ENCODE measurements at regions not wholly inside any gene's neighbourhood (a gene's known extent, or its start where the extent isn't known, plus 50 kb on each side); places are given as distances from the start of the nearest gene placed in this dataset.

DNA sequence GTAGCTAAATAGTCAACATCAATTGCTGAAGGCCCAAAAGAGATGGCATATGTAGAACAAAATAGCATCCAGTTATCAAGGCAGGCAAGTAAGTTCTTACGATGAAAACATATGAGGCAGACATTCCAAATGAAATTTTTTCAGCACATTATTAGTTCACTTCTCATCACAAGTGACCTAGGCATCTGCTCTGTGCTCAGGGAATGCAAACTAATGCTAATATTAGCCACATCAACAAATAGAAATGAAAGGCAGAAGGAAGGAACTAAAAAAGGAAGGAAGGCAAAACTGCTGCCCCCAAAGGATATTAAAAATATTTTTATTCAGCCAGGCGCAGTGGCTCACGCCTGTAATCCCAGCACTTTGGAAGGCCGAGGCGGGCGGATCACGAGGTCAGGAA is 51.2 kb upstream of the ROCK1 start:
- no peak for DNase-seq (ENCODE audit: low spot score)

DNA sequence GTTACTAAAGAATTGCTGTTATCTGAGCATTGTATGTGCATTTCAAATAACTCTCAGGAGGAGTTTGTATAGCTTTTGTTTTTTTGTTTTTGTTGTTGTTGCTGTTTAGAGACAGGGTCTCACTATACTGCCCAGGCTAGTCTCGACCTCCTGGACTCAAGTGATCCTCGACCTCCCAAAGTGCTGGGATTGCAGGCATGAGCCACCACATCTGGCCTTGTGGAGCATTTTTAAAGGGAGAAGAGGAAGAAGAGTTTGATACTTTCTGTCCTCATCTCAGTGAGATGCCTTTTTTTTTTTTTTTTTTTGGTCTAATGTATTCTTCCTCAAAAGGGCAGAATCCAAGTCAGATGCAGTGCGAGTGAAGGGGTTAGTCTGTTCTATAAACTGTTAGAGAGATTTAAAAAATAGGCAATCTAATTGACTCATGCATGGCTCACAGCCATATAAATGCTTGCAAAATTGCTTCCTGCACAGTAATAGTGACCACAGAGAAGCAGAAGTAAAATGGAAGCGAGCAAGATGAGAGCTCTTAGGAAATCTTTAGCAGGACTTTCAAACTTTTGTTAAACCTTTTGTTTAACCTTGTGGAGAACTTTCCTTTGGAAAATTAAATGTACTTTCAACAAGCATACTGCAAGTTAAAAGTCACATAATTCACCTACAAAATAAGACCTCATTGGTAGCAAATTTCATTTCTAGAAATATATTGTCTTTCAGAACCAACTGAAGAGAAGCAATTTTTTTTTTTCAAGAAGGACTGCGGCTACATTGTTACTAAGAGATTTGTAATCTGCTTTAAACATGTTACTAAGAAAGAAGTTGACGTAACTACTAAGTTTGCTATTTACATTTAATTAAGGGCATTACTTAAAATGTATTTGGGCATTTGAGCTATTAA is 52.3 kb upstream of the ROCK1 start:
- no peak for DNase-seq (ENCODE audit: low spot score)

DNA sequence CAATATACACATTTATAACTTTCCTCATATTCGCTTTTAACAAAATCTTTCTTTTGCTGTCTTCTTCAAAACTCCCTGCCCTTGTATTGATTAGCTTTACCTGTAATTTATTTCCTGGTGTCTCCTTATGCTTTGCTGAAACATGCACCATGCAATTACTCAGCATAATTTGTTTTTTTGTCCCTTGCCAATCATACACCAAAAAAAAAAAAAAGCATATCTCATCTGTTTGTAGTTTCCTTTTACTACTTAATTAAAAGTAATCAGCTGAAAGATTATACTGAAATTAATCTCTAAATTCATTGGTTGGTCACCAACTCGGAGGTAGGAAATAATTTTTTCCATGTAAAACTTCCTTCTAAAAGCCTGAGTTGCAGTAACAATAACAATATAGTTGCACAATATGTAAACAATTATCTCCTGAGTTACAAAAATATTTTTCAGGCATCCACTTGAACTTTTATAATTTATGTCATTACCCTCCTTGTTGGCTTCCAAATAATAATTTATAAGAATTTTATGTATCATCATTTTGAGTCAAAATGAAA is 53.0 kb upstream of the ROCK1 start:
- DNase-seq (ENCODE audit: low spot score) = no peak

DNA sequence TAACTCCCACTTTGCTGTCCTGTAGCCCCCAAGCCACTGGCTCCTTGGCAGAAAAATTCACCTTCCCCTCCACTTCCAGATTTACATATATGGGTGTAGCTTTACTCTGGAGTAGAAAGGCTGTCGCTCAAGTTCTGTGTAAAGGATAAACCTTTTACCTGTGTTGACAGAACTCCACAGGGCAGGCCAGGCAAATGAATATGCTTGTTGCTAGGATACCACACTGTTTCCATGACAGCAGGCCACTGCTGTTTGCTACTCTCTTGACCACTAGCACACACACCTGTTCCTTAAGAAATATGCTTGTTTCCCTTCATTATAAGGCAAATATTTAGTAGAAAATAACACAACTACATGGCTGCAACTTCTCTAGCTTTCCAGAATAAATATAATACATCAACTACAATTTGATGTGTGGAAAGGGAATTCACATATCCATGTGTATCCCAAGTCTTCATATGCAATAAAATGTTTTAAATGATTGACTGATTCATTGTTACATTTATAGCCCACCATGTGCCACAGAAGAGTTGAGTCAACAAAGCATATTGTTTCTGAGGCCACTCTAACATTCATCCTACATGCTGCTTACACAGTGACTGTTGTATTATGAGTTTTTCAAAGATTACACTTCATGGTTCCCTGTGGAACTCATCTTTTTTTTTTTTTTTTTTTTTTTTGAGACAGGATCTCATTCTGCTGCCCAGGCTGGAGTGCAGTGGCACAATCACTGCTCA is 56.2 kb upstream of the ROCK1 start:
- peak; percentile 46 for DNase-seq (ENCODE audit: low spot score)

DNA sequence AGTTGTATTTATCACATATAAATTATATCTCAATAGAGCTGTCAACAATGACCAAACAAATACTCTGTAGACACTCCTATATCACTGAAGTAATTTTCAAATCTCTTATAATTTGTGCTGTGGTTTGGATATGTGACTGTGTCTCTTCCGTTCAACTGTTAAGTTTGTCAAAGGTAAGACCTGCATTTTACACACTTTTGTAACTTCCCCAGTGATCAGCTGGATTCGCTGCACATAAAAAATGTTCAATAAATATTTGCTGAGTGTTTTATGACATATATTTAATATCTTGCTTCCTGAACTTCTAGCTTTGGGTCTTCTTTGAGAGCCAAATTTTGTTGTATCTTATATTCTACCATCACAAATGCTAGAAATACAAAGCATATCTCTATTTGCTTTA is 57.3 kb upstream of the ROCK1 start:
- no peak for DNase-seq (ENCODE audit: low spot score)

DNA sequence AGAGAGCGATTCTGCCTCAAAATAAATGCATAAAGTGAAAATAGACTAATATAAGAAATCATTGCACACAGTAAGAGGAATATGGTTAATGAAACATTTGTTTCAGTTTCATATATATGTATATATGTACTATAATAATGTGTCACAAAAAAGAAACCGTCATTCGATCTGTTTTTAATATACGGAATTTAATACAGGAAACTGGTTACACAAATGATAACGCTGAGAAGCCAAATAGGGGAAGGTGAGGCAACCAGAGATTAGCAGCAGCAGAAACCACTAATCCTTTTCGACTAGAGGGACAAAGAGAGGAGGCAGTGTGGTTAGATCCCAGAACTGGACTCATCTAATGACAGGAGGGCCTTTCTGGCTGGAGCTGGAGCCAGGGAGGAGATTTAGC is 64.2 kb upstream of the GREB1L start:
- no peak for DNase-seq (ENCODE audit: low spot score)

DNA sequence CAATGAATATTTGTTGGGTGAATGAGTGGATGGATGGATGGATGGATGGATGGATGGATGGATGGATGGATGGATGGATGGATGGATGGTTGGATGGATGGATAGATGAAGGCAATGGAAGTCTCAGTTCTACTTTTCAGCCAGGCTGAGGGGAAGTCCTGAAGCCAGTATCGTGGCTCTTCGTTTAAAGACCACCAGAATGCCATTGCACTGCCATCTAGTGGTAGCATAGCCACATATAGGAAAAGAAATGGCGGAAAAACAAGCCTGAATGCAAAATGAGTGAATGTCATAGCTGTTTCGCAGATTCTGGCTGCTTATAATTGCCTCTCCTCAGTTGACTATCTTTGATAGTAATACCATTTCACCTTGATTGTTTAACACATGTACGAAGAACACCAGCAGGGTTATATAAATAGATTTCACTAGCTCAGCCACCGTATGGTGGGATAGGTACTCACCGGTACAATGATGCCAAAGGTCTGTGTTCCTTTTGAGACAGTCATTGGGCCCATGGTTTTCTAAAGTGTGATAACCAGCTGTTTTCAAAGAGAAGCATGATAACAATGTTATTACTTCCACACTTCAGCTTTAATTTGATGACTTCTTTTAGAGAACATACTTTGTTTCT is 62.3 kb upstream of the GREB1L start:
- peak; percentile 63 for DNase-seq (ENCODE audit: low spot score)

DNA sequence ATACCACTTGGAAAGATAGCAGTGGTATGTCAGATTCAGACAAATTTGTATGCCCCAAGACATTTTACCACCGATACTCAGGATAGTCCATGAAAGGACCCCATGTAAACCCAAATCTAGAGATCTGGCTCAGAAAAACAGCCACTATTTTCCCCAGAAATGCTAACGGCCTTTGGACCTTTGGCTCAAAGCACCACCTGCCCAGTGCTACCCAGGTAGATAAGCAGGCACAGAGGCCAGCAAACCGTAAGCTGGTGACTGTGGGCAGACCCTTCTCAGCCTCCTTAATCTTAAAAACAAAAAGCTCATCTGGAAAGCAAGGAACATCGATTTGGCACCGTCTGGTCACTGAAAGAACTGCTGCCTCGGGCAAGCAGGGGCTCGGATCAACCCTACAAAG is 61.4 kb upstream of the GREB1L start:
- no peak for DNase-seq (ENCODE audit: low spot score)

DNA sequence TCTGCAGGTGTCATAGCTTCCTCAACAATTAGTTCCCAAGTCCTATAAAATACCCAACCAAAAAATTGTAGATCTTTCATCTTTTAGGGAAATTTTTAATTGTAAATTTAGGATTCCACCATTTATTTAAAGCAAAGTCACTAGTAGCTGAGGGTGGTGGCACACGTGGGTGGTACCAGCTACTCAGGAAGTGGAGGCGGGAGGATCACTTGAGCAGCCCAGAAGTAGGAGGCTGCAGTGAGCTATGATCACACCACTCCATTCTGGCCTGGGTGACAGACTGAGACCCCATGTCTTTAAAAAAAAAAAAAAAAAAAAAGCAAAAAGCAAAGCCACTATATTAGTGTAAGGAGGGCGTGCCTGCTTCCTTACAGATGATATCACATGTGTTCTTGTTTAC is 60.3 kb upstream of the GREB1L start:
- no peak for DNase-seq (ENCODE audit: low spot score)

DNA sequence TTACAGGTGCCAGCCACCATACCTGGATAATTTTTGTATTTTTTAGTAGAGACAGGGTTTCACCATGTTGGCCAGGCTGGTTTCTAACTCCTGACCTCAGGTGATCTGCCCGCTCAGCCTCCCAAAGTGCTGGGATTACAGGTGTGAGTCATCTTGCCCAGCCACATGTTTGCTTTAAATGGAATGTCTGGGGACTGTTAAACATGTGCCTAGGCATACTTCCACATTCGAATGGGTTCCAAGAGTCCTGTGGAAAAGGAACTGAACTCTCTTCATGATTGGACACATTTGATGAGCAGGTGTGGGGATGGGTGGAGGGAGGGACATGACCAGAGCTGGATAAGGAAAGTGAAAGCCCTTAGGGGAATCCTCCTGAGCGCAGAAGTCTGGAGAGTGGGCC is 58.4 kb upstream of the GREB1L start:
- no peak for DNase-seq (ENCODE audit: low spot score)

DNA sequence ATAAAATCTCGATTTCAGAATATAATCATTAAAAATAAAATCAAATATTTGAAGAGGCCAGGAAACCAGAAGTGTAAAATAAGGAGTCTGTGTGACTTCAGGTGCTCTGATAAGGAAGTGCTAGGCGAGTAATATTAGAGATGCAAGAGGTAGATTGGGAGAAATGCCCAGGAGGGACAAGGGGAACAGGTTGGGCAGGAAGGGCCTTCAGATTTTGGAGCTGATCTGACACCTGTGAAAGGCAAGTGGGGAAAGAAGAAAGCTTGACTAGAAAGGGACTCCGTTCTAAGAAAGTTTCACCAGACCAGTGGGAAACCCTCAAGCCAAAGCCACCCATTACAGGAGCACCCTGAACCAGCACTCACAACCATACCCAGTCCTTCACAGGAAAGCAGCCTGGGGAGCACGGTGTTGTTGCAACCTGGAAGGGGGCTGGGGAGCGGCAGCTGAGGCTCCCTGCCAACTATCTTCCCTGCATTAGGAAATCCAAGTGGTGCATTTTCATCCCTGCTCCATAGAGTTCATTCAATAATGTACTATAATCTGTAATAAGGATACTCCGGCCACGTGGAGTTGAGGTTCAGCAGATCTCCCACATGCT is 57.5 kb upstream of the GREB1L start:
- no peak for DNase-seq (ENCODE audit: low spot score)

DNA sequence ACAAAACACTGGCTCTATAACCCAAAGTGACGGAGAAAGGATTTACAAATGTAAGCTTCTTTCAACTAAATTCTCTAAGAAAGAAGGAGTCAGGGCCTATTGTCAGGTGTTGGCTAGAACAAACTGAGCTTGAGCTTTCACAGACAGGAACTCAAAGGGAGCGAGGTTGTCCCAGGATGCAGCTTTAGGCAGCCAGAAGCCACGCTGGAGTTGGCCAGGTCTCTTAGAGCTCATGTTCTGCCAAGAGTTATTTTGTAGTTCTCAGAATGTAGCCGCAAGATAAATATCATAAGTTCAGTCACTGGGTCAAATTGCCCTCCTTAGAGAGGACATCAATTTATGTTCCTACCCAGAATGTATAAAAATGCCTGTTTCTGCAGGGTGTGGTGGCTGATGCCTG is 54.1 kb upstream of the GREB1L start:
- no peak for DNase-seq (ENCODE audit: low spot score)

DNA sequence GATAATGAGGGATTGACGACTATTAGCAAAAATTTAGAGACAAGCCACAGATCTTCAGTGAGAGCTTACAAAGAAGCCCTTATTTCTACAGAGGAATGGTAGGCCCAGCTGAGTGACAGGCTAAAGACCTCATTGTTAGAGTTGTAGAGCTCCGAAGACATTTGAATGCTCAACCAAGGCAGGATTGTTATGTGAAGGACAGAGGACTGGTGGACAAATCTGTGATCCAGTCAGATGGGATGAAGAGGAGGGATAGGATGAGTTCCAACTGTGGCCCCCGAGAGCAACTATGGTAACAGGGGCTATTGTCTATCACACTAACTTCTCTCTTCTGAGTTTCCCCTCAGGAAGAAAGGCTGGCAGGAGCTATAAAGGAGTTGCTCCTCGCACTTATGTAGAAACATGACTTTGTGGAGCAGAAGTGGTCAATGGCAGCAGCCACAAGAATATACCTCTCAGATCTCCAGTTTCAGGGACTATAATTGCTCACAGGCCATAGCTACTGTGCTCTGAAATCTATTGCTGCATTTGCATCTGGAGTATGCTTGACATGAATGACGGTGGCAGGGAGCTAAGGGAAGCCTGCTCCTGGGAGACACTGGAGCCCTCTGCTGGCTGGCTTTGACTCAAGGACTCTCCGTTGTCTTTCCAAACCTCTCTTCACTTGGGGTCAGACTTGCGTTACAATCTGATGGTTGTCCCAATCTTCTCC is 50.3 kb upstream of the GREB1L start:
- peak; percentile 69 for DNase-seq (ENCODE audit: low spot score)
